Skeletal muscle tissue (tissue), 3 donors: ENCODE measurements at regions not wholly inside any gene's neighbourhood (a gene's known extent, or its start where the extent isn't known, plus 50 kb on each side); places are given as distances from the start of the nearest gene placed in this dataset.

Experiments used
- H3K27ac ChIP-seq: one replicate; pipeline ENCODE4 v1.7.0; 2013; ENCODE audit warnings: mild to moderate bottlenecking, low read depth, low read length, inconsistent platforms
- H3K27me3 ChIP-seq, 3 donors: one replicate each; pipeline ENCODE4 v1.7.0; 2013; ENCODE audit warnings: low read length in 3 of 3; ENCODE audit not compliant: control insufficient read depth in 3 of 3, insufficient read depth in 3 of 3
- H3K36me3 ChIP-seq, 3 donors: one replicate each; pipeline ENCODE4 v1.7.0; 2013; ENCODE audit warnings: low read length in 3 of 3; ENCODE audit not compliant: control insufficient read depth in 3 of 3, insufficient read depth in 3 of 3
- H3K4me1 ChIP-seq, 3 donors: one replicate each; pipeline ENCODE4 v1.7.0; 2013; ENCODE audit warnings: low read length in 3 of 3, mild to moderate bottlenecking in 3 of 3; ENCODE audit not compliant: control insufficient read depth in 3 of 3, insufficient read depth in 3 of 3
- H3K4me3 ChIP-seq, 3 donors: one replicate each; pipeline ENCODE4 v1.7.0; 2013; ENCODE audit warnings: low read length in 3 of 3
- H3K9ac ChIP-seq, 3 donors: one replicate each; pipeline ENCODE4 v1.7.0; 2013; ENCODE audit warnings: low read length in 3 of 3, mild to moderate bottlenecking in 3 of 3, moderate library complexity in 2 of 3, low read depth in 1 of 3
- H3K9me3 ChIP-seq, 3 donors: one replicate each; pipeline ENCODE4 v1.7.0; 2013; ENCODE audit warnings: low read length in 3 of 3; ENCODE audit not compliant: control insufficient read depth in 3 of 3
- donor health status: Osteomylitis.

DNA sequence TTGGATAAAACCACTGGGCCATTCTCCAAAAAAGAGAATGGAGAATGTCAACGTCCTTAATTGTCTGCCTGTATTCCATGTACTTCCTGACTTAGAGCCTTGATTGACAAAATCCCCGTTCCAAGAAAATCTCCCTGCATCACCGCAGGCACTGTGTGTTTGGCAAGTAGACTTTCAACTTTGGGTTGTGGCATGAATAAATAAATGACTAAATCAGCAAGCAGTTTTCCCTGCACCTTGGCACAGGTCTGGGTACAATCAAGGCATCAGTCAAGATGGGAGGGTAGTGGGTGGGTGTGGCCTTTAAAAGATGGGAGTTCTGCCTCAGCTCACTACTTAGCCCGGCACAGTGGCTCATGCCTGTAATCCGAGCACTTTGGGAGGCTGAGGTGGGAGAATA lies 248.5 kb upstream of the RPL38 start:
- Histone ChIP-seq H3K9ac (no peak overlapping the region), H3K4me3 (no peak overlapping the region), H3K36me3 (no peaks in the 10 kb centered on the region), H3K27me3 (peaks cover 50 to 53% (median 52%) of the 10 kb centered on the region in 3 donors), H3K27ac (no peak overlapping the region), H3K4me1 (peaks cover 0 to 4% (median 0%) of the 10 kb centered on the region in 3 donors), H3K9me3 (no peaks in the 10 kb centered on the region)

DNA sequence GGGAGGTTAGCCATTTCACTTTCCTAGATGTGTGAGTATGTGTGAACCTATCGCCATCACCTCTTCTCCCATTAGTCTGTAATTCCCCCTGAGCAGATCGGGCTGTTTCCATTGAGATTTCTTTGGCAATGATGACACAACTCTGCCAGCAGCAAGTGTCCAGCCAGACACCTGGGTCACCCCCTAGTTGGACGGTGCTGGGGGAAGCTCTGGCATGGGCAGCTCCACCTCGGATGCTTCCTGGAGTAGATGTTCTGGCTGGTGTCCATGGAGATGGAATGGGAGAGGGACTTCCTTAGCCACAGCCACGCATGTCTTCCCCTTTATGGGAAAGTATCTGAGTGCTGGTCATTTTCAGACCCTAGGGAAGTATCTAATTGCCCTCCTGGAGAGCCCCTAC lies 247.9 kb upstream of the RPL38 start:
- Histone ChIP-seq H3K9ac (no peak overlapping the region), H3K9me3 (no peaks in the 10 kb centered on the region), H3K4me3 (no peak overlapping the region), H3K36me3 (no peaks in the 10 kb centered on the region), H3K4me1 (peaks cover 0 to 4% (median 0%) of the 10 kb centered on the region in 3 donors), H3K27ac (no peak overlapping the region), H3K27me3 (peaks cover 47 to 53% (median 49%) of the 10 kb centered on the region in 3 donors)

- no peak overlapping the region for H3K4me3 ChIP-seq
- H3K36me3 ChIP-seq, result no peaks in the 10 kb centered on the region
- H3K27ac ChIP-seq, result no peak overlapping the region
- H3K4me1 ChIP-seq, result peaks cover 0 to 4% (median 0%) of the 10 kb centered on the region in 3 donors
- H3K27me3 ChIP-seq, result peaks cover 42 to 55% (median 44%) of the 10 kb centered on the region in 3 donors
- no peaks in the 10 kb centered on the region for H3K9me3 ChIP-seq
- no peak overlapping the region for H3K9ac ChIP-seq
Observed at GRCh38 chr17:73956169-73956568, 247.3 kb upstream of the RPL38 start.

- peaks cover 37 to 49% (median 38%) of the 10 kb centered on the region in 3 donors for H3K27me3 ChIP-seq
- no peak overlapping the region for H3K9ac ChIP-seq
- H3K9me3 ChIP-seq, result no peaks in the 10 kb centered on the region
- H3K27ac ChIP-seq, result no peak overlapping the region
- H3K4me1 ChIP-seq, result peaks cover 0 to 4% (median 0%) of the 10 kb centered on the region in 3 donors
- H3K36me3 ChIP-seq, result no peaks in the 10 kb centered on the region
- H3K4me3 ChIP-seq, result no peak overlapping the region
Observed at GRCh38 chr17:73956595-73957465, 246.6 kb upstream of the RPL38 start.

DNA sequence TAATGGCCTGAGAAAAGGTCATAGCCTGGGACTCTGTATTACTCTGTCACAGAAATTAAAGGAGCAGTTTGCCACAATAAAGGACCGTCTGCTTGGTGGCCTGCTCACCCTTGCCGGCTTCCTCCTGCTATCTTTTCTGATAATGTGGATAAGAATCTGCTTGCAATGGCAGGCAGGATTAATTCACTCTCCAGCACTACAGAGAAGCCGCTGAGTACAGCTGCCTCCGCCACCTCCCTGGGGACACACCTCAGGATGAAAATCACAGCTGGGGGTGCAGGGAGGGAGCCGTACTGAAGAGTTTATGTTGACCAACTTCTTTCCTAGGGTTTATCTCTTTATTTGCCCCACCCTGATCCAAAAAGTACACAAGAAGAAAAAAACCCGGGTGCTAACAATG lies 245.9 kb upstream of the RPL38 start:
- H3K4me1 ChIP-seq, result no peaks in the 10 kb centered on the region
- peaks cover 30 to 41% (median 31%) of the 10 kb centered on the region in 3 donors for H3K27me3 ChIP-seq
- no peak overlapping the region for H3K9ac ChIP-seq
- no peak overlapping the region for H3K4me3 ChIP-seq
- H3K9me3 ChIP-seq, result no peaks in the 10 kb centered on the region
- no peaks in the 10 kb centered on the region for H3K36me3 ChIP-seq
- no peak overlapping the region for H3K27ac ChIP-seq

DNA sequence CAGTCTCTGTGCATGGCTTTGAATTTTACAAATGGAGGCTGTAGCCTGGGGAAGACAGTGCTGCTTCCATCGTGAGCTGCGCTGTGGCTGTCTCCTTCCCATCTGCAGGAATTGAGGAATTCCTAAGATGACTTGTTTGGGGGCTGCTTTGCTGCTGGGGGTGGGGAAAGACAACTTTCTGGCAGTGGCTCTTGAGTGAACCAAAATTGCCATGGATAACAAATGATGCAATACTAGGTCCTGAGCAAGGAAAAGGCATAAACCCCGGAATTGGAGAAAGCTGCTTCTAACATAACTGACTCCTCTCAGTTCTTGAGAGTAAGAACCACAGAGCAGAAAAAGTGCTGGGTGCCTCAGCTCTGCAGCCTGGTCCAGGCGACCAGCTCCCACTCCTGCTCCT lies 245.0 kb upstream of the RPL38 start:
- H3K4me1 ChIP-seq, result no peaks in the 10 kb centered on the region
- H3K4me3 ChIP-seq, result no peak overlapping the region
- H3K27ac ChIP-seq, result no peak overlapping the region
- no peak overlapping the region for H3K9ac ChIP-seq
- H3K9me3 ChIP-seq, result no peaks in the 10 kb centered on the region
- H3K27me3 ChIP-seq, result peaks cover 22 to 32% (median 22%) of the 10 kb centered on the region in 3 donors
- no peaks in the 10 kb centered on the region for H3K36me3 ChIP-seq

DNA sequence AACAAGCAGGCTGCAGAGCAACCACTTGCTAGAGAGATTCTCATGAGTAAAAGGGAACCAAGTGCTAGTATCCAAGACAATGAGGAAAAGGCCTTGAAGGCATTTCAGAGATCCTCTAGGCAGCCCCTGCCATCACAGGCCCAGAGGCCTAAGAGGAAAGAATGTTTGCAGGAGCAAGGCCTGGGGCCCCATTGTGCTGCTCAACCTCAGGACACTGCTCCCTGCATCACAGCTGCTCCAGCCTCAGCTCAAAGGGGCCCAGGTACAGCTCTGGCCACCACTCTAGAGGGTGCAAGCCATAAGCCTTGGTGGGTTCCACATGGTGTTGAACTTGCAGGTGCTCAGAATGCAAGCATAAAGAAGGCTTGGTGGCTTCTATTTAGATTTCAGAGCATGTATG lies 243.0 kb upstream of the RPL38 start:
- Histone ChIP-seq H3K4me3 (no peak overlapping the region), H3K9me3 (no peaks in the 10 kb centered on the region), H3K4me1 (no peaks in the 10 kb centered on the region), H3K27ac (no peak overlapping the region), H3K27me3 (peaks cover 8 to 17% (median 8%) of the 10 kb centered on the region in 3 donors), H3K9ac (no peak overlapping the region), H3K36me3 (no peaks in the 10 kb centered on the region)

DNA sequence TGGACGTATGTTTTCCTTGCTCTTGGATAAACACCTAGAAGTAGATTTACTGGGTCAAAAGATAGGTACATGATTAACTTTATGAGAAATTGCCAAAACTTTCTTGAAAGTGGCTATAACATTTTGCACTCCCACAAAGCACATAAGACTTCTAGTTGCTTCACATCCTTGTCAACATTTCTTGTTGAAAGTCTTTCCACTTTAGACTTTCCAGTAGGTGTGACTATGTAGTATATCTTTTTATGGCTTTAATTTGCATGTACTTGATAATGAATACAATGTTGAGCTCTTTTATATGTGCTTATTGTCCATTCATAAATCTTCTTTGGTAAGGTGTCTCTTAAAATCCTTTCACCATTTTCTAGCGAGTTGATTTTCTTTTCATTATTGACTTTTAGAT lies 241.2 kb upstream of the RPL38 start:
- Histone ChIP-seq H3K4me3 (no peak overlapping the region), H3K9me3 (no peaks in the 10 kb centered on the region), H3K27me3 (peaks cover 0 to 11% (median 3%) of the 10 kb centered on the region in 3 donors), H3K4me1 (no peaks in the 10 kb centered on the region), H3K36me3 (no peaks in the 10 kb centered on the region), H3K27ac (no peak overlapping the region), H3K9ac (no peak overlapping the region)

GRCh38 chr17:73968680-73969079 lies 234.8 kb upstream of the RPL38 start:
- no peaks in the 10 kb centered on the region for H3K36me3 ChIP-seq
- H3K9me3 ChIP-seq, result no peaks in the 10 kb centered on the region
- H3K9ac ChIP-seq, result no peak overlapping the region
- no peak overlapping the region for H3K4me3 ChIP-seq
- H3K4me1 ChIP-seq, result no peaks in the 10 kb centered on the region
- no peak overlapping the region for H3K27ac ChIP-seq
- peaks cover 17 to 27% (median 21%) of the 10 kb centered on the region in 3 donors for H3K27me3 ChIP-seq

DNA sequence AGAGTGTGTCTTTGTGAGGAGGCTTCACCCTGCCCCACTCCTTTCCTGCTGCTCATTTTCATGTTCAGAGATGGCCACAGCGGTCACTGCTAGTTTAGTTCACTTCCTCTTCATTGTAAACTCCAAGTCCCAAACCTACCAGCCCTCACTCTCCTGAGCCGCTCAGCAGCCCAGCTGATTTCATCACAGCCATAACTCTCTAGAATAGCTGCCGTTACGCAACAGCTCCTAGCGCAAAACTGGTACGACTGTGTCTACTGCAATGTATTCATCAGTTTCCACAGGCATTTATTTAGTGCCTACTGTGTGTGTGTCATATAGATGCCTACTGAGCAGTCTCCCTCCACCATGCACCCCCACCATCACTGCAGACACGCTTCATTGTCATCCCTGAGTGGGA lies 233.5 kb upstream of the RPL38 start:
- H3K27me3 ChIP-seq, result peaks cover 17 to 27% (median 25%) of the 10 kb centered on the region in 3 donors
- H3K9me3 ChIP-seq, result no peaks in the 10 kb centered on the region
- H3K4me1 ChIP-seq, result no peaks in the 10 kb centered on the region
- no peak overlapping the region for H3K9ac ChIP-seq
- H3K4me3 ChIP-seq, result no peak overlapping the region
- H3K36me3 ChIP-seq, result no peaks in the 10 kb centered on the region
- no peak overlapping the region for H3K27ac ChIP-seq
